WTC11 (cell line): ENCODE measurements at regions not wholly inside any gene's neighbourhood (a gene's known extent, or its start where the extent isn't known, plus 50 kb on each side); places are given as distances from the start of the nearest gene placed in this dataset.

Experiments
- ATAC-seq: fragments of 200-7000 bp; cut with Tn5 transposase; 2 replicates; pipeline ENCODE4 v1.10.0; 2021; ENCODE audit warnings: mild to moderate bottlenecking, moderate library complexity
- CTCF ChIA-PET: fragments of 300-600 bp; sonication (Branson Sonifier 250); formaldehyde crosslinking; loops from one replicate; lab custom pipeline; 2021; ENCODE audit warnings: antibody characterized with exemption; lab: Charles Lee
- POLR2A ChIA-PET: fragments of 350-600 bp; sonication (Branson Sonifier 250); formaldehyde crosslinking; loops from one replicate; lab custom pipeline; 2021; ENCODE audit warnings: antibody characterized with exemption; lab: Charles Lee
- DNase-seq: peaks from one replicate; pipeline ENCODE4 v3.0.0; 2021; ENCODE audit warnings: low spot score
- H3K27ac Mint-ChIP-seq: 2 replicates; pipeline ENCODE4 v1.8.0; 2021; ENCODE audit warnings: mixed read lengths
- H3K27me3 Mint-ChIP-seq: 2 replicates; pipeline ENCODE4 v1.8.0; 2021; ENCODE audit warnings: low read depth, mild to moderate bottlenecking, moderate library complexity, mixed read lengths
- H3K36me3 Mint-ChIP-seq: 2 replicates; pipeline ENCODE4 v1.8.0; 2021; ENCODE audit warnings: mixed read lengths
- H3K4me1 Mint-ChIP-seq: 2 replicates; pipeline ENCODE4 v1.8.0; 2022; ENCODE audit warnings: mixed read lengths
- H3K4me3 Mint-ChIP-seq: 2 replicates; pipeline ENCODE4 v1.8.0; 2021; ENCODE audit warnings: mild to moderate bottlenecking, moderate library complexity, mixed read lengths
- H3K9me3 Mint-ChIP-seq: 2 replicates; pipeline ENCODE4 v1.8.0; 2021; ENCODE audit warnings: mixed read lengths
- HMGA2 ChIP-seq: fragments of 250-450 bp; sonication (Bioruptor Pico); IDR thresholded peaks from 2 replicates; pipeline ENCODE4 v1.4.0; 2021; ENCODE audit warnings: mild to moderate bottlenecking, moderate library complexity
- TEAD4 ChIP-seq: sonication (generic); formaldehyde crosslinking; IDR thresholded peaks from 2 replicates; pipeline ENCODE4 v1.8.0; 2022; ENCODE audit warnings: mild to moderate bottlenecking, missing genetic modification reagents
- ZNF121 ChIP-seq: sonication (generic); formaldehyde crosslinking; IDR thresholded peaks from 2 replicates; pipeline ENCODE4 v1.8.0; 2023; ENCODE audit warnings: missing genetic modification reagents
- ZNF423 ChIP-seq: fragments of 250-450 bp; sonication (Bioruptor Pico); IDR thresholded peaks from 2 replicates; pipeline ENCODE4 v2.1.2; 2022; ENCODE audit warnings: mild to moderate bottlenecking, moderate library complexity
- TF ChIP-seq, protein P1 (sequence below): sonication (generic); formaldehyde crosslinking; IDR thresholded peaks from 2 replicates; pipeline ENCODE4 v1.8.0; 2022; ENCODE audit warnings: mild to moderate bottlenecking, missing genetic modification reagents

DNA sequence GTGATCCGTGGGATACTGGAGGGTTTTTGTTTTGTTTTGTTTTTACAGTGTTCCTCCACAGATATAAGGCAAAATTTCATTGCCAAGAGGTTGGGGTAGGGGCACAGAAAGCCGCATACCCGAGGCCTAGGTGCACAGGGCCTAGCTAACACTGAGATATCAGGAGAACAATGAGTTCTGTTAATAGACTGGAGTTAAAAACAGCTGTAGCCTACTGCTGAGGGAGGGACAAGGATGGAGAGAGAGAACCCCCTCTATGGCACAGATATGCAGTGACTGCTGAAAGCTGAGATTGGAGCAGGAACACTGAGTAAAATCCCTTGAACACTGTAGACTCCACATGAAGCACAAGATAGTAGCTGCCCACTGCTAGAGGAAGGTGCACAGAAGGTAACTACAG, 53.1 kb upstream of the MAP3K13 start:
- TF ChIP-seq TEAD4 (CRISPR knock-in tag) = no peak
- TF ChIP-seq HMGA2 (CRISPR knock-in tag) = no peak
- TF ChIP-seq, protein P1, sequence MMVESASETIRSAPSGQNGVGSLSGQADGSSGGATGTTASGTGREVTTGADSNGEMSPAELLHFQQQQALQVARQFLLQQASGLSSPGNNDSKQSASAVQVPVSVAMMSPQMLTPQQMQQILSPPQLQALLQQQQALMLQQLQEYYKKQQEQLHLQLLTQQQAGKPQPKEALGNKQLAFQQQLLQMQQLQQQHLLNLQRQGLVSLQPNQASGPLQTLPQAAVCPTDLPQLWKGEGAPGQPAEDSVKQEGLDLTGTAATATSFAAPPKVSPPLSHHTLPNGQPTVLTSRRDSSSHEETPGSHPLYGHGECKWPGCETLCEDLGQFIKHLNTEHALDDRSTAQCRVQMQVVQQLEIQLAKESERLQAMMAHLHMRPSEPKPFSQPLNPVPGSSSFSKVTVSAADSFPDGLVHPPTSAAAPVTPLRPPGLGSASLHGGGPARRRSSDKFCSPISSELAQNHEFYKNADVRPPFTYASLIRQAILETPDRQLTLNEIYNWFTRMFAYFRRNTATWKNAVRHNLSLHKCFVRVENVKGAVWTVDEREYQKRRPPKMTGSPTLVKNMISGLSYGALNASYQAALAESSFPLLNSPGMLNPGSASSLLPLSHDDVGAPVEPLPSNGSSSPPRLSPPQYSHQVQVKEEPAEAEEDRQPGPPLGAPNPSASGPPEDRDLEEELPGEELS = no peak
- TF ChIP-seq, all 79 proteins: peak for 0
- H3K27me3 Mint-ChIP-seq = peaks cover 4% of the 10 kb centered on the region; the same call in 1 of the 2 replicates
- DNase-seq = no peak
- H3K4me3 Mint-ChIP-seq = no peak overlapping the region
- H3K4me1 Mint-ChIP-seq = 0 out of 2 replicates have a peak, but pooled peaks cover 3% of the 10 kb centered on the region
- peaks cover 47% of the 10 kb centered on the region for H3K9me3 Mint-ChIP-seq
- CTCF ChIA-PET = interaction anchor here (1.6 kb wide), 1 partner anchor 131 kb away, joined by 5 read pairs; no protein-coding TSS in a partner anchor
- H3K36me3 Mint-ChIP-seq = peaks cover 41% of the 10 kb centered on the region
- H3K27ac Mint-ChIP-seq = no peak overlapping the region
- POLR2A ChIA-PET = no interaction called here
- no peak for ATAC-seq

DNA sequence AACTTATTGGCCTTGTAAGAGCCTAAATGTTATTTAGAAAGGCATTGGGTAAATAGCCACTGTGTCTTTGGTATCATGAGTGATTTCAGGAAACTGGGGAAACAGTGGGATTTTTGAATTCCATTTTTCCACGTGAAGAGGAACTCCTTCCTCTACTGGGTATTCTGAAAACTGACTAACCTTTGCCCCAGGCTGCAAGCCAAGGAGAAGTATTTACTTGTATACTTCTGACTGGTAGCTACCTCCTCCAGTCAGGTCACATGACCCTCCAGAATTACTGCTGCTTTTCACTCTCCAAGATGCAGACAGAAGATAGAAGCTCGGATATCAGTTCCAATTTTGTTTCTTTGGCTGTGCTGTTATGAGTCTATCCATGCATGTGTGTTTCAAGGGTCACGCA, 50.9 kb upstream of the MAP3K13 start:
- POLR2A ChIA-PET = no interaction called here
- no peak overlapping the region for H3K27ac Mint-ChIP-seq
- H3K4me1 Mint-ChIP-seq = peaks cover 3% of the 10 kb centered on the region; the same call in 1 of the 2 replicates
- H3K4me3 Mint-ChIP-seq = no peak overlapping the region
- no peaks in the 10 kb centered on the region for H3K27me3 Mint-ChIP-seq
- no peak for ATAC-seq
- TF ChIP-seq ZNF121 (no peak), ZNF423 (CRISPR knock-in tag) (no peak)
- H3K9me3 Mint-ChIP-seq = peaks cover 30% of the 10 kb centered on the region
- no peak for DNase-seq
- CTCF ChIA-PET = no interaction called here
- peaks cover 25% of the 10 kb centered on the region for H3K36me3 Mint-ChIP-seq
